ENCODE measurements at regions not wholly inside any gene's neighbourhood (a gene's known extent, or its start where the extent isn't known, plus 50 kb on each side); places are given as distances from the start of the nearest gene placed in this dataset.

DNA sequence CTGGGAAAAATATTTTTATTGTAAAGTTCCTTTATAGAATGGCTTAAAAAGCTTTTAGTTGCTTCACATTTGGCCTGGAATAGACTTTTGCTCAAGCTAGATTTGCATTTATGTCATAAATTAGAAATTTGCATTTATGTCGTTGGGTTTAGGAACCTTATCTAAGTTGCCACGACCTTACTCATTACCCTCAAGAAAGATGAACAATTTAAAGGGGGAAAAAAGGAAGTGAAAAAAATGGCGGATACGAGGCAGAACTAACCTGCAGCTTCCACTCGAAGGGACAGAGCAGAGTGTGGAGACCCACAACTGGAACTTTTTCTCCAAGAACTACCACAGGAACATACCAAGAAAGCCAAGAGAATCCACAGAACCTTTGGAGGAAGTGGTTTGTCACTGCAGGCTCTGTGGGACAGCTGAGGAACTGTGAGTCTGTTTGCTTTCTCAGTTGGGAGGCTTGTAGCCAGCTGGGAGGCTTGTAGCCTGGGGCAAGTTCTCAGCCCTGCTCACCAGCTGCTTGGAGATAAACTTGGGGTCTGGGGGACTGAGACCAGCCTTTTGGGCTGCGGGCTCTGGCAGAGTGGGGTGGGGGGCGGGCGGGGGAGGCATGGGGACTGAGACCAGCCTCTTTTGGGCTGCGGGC is 349.9 kb upstream of the MEIS1 start:
- no peak for DNase-seq (ENCODE audit: unreplicated experiment)
- Mint-ChIP-seq H3K27me3 (ENCODE audit: insufficient read depth, unreplicated experiment) (peaks cover 2% of the 10 kb centered on the region), H3K27ac (ENCODE audit: low read depth, unreplicated experiment) (no peak overlapping the region), H3K4me3 (ENCODE audit: unreplicated experiment) (no peak overlapping the region), H3K9me3 (ENCODE audit: unreplicated experiment) (peaks cover 14% of the 10 kb centered on the region), H3K36me3 (ENCODE audit: insufficient read depth, unreplicated experiment) (no peaks in the 10 kb centered on the region), H3K4me1 (ENCODE audit: insufficient read depth, unreplicated experiment) (no peaks in the 10 kb centered on the region)
- no TSS peak for BruUV-seq (replicated peaks)
- no peak for TF ChIP-seq CTCF (IDR thresholded peaks at IDR 0.05; ENCODE audit: unreplicated experiment)
- ChIA-PET POLR2A (interaction anchor here (0.7 kb wide), 1 partner anchor 43 kb away, joined by 3 read pairs; no protein-coding TSS in a partner anchor), CTCF (interaction anchor here (0.6 kb wide), 1 partner anchor 226 kb away, joined by 3 read pairs; no protein-coding TSS in a partner anchor)
- intact Hi-C loops (cut with micrococcal nuclease) = no loop called here

DNA sequence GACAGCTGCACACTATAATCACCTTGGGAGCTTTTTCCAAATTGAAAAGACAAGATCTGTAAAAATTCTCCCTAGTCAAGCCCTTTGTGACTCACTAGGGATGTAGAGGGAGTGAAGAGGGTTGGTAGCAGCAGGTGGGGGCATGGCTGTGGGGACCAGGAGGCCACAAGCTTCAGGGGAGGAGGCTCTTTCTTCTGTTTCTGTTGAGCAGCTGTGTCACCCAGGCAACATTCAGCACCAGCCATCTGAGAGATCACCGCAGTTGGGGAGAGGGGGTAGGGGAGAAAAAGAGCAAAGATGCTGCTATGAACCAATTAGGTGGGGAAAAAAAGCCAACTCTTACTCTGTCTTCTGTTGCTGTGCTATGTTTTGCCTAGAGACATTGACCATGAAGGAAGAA is 352.3 kb upstream of the MEIS1 start:
- Mint-ChIP-seq H3K9me3 (ENCODE audit: unreplicated experiment) (no peaks in the 10 kb centered on the region), H3K27ac (ENCODE audit: low read depth, unreplicated experiment) (no peak overlapping the region), H3K4me3 (ENCODE audit: unreplicated experiment) (no peak overlapping the region), H3K36me3 (ENCODE audit: insufficient read depth, unreplicated experiment) (no peaks in the 10 kb centered on the region), H3K27me3 (ENCODE audit: insufficient read depth, unreplicated experiment) (peaks cover 21% of the 10 kb centered on the region), H3K4me1 (ENCODE audit: insufficient read depth, unreplicated experiment) (no peaks in the 10 kb centered on the region)
- intact Hi-C loops (cut with micrococcal nuclease) = no loop called here
- no peak for TF ChIP-seq CTCF (IDR thresholded peaks at IDR 0.05; ENCODE audit: unreplicated experiment)
- POLR2A ChIA-PET = no interaction called here
- BruUV-seq (replicated peaks) = no TSS peak
- CTCF ChIA-PET = no interaction called here
- no peak for DNase-seq (ENCODE audit: unreplicated experiment)

- TF ChIP-seq CTCF (IDR thresholded peaks at IDR 0.05; ENCODE audit: unreplicated experiment) = no peak
- H3K4me3 Mint-ChIP-seq (ENCODE audit: unreplicated experiment) = no peak overlapping the region
- DNase-seq (ENCODE audit: unreplicated experiment) = no peak
- H3K4me1 Mint-ChIP-seq (ENCODE audit: insufficient read depth, unreplicated experiment) = no peaks in the 10 kb centered on the region
- ChIA-PET POLR2A (no interaction called here), CTCF (no interaction called here)
- BruUV-seq (replicated peaks) = no TSS peak
- no peak overlapping the region for H3K27ac Mint-ChIP-seq (ENCODE audit: low read depth, unreplicated experiment)
- peaks cover 21% of the 10 kb centered on the region for H3K27me3 Mint-ChIP-seq (ENCODE audit: insufficient read depth, unreplicated experiment)
- H3K9me3 Mint-ChIP-seq (ENCODE audit: unreplicated experiment) = no peaks in the 10 kb centered on the region
- intact Hi-C loops (cut with micrococcal nuclease) = no loop called here
- H3K36me3 Mint-ChIP-seq (ENCODE audit: insufficient read depth, unreplicated experiment) = no peaks in the 10 kb centered on the region
Measured at GRCh38 chr2:66080127-66080526, 354.8 kb upstream of the MEIS1 start.

- TF ChIP-seq CTCF (IDR thresholded peaks at IDR 0.05; ENCODE audit: unreplicated experiment) = no peak
- no peak overlapping the region for H3K4me3 Mint-ChIP-seq (ENCODE audit: unreplicated experiment)
- BruUV-seq (replicated peaks) = no TSS peak
- no peaks in the 10 kb centered on the region for H3K4me1 Mint-ChIP-seq (ENCODE audit: insufficient read depth, unreplicated experiment)
- no peaks in the 10 kb centered on the region for H3K9me3 Mint-ChIP-seq (ENCODE audit: unreplicated experiment)
- DNase-seq (ENCODE audit: unreplicated experiment) = no peak
- H3K36me3 Mint-ChIP-seq (ENCODE audit: insufficient read depth, unreplicated experiment) = no peaks in the 10 kb centered on the region
- no peaks in the 10 kb centered on the region for H3K27me3 Mint-ChIP-seq (ENCODE audit: insufficient read depth, unreplicated experiment)
- POLR2A ChIA-PET = no interaction called here
- intact Hi-C loops (cut with micrococcal nuclease) = no loop called here
- CTCF ChIA-PET = no interaction called here
- H3K27ac Mint-ChIP-seq (ENCODE audit: low read depth, unreplicated experiment) = no peak overlapping the region
Measured at GRCh38 chr2:66073172-66073571, 361.8 kb upstream of the MEIS1 start.

Data from MCF 10A (cell line).